Skin of body (tissue), 1 donor: ENCODE measurements at regions not wholly inside any gene's neighbourhood (a gene's known extent, or its start where the extent isn't known, plus 50 kb on each side); places are given as distances from the start of the nearest gene placed in this dataset.
A peak's percentile ranks its signal among the peaks of the same experiment; 100 is the strongest.
"Not testable (repeated sequence)": the region's sequence is repeated elsewhere in the genome, so short reads cannot be mapped to it uniquely, and the experiment has no call there.

Experiments used
- DNase-seq: peaks from one replicate; lab custom pipeline; 2025; lab: John Stamatoyannopoulos, UW

DNA sequence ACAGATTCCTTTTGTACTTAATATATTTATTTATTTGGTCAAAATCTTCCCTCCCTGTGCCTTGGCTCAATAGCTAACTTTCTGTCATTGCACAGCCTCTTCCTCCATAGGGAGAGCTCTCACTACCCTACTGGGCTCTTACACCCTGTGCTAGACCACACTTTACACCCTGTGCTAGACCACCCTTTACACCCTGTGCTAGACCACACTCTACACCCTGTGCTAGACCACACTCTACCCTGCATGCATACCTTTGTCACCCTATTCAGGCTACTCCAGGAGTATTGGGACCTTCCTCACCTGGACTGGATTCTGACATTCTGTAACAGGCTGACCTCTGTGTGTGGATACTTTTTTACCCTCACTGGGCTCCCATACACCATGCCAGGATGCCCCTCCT lies 298.5 kb upstream of the TPK1 start:
- DNase-seq = no peak

DNA sequence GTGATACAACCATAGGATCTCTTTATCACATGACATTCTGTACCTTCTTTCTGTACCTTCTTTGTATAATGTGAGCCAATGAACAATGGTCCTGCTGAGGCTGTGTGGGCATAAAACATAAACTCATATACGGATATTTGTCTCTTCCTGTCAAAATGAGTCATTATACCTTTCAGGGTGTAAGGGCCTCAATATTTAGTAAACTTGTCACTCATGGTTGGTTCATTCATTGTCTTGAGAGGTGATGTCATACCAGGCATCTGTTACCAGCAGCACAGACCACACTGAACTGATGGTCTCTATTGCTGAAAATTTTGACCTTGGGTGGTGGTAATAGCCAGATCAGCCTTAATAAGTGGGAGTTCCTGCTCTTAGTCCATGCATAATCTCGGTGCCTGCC lies 287.6 kb upstream of the TPK1 start:
- DNase-seq = no peak

DNA sequence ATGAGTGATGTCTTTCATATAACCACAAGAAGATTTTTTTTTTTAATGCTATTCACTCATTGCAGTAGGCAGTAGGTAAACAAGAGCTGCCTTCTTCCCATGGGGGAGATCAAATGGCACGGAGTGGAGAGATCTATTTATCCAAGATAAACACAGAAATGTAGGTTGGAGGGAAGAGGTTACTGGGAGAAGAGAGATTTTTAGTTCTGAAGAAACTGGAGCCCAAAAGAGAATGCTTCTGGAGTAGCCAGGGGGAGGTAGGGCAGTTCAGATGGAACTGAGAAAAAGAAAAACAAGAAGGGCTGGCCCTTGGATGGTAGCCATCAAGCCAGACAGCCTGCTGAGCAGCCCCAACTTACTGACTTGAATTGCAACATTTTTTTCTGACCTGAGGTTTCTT lies 270.1 kb upstream of the TPK1 start:
- no peak for DNase-seq

DNA sequence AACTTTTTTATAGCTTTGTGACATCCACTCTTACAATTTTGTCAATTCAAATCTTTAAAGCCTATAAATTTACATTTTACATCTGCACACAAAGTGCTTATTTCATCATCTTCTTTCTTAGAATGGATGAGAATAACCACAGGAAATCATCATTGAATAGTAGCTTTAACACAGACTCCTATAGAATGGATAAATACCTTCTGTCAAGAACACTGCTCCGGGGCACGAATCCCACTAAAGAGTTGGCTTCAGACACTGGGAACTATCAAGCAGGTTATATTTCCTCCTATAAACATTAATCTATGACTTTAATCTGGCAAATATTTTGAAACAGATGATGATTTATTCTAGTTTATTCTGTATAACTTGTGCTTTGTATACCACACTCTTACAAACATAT lies 269.7 kb upstream of the TPK1 start:
- no peak for DNase-seq

DNA sequence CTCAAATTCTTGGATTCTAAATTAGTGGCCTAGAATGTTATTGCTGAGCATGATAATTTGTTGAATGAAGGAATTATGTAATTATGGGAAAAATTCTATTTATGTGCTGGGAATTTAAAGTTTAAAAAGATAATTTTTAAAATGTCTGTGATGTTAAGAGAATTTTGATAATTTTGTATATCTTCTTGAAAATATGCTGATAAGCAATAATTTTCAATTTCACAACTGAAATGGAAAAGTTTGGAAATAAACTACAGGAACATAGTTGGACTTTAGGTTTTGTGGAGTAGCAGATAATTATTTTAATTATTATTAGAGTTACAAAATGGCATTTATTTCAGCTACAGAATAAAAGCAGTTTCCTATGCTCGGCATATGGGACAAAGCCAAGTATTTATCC lies 268.5 kb upstream of the TPK1 start:
- no peak for DNase-seq

DNA sequence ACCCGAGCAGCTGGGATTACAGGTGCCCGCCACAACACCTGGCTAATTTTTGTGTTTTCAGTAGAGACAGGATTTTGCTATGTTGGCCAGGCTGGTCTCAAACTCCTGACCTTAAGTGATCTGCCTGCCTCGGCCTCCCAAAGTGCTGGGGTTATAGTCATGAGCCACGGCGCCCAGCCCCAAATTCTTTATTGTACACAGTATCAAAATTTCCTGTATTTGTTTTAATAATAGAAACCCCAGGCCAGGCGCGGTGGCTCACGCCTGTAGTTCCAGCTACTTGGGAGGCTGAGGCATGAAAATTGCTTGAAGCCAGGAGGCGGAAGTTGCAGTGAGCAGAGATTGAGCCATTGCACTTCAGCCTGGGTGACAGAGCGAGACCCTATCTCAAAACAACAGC lies 266.3 kb upstream of the TPK1 start:
- not testable (repeated sequence) for DNase-seq

DNA sequence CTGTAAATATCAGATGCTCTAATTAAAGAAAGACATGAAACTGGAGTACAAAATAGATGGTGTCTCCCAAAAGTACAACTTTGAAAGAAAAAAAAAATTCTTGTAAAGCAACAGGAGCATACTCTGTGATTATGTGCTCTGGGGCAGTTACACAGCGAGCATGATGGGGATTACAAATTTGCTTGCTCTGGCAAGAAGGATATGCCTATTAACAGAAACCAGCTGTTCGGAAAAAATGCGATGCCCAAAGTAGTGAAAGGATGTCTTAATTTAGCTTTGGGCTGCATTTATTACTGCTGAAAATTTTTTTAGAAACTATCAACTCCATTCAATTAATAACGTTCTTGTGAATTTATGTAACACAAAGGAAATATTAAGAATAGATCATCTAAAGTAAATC lies 256.9 kb upstream of the TPK1 start:
- DNase-seq = no peak

DNA sequence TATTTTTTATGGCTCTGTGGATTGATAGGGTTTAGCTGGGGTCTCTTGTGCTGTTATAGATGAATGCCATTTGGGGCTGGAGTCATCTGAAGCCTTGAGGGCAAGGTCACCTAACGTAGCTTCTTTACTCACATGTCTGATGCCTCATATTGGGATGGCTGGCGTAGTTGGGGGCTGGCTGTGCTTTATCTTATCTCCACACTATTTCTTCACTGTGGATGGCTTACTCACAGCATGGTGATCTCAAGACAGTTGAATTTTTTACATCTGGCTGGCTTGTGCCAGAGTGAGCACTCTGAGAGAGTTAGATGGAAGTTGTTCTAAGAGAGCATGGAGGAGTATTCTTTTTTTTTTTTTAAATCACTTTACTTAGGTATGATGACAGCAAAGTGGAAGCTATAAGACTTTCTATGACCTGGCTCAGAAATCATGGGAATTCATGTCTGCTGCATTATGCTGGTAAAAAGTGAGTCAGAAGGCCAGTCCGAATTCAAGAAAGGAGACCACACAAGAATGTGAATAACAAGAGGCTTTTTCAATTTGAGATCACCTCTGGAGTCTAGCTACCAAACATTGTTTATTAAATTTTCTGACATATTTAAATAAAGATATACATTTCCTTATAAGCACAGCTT lies 252.4 kb upstream of the TPK1 start:
- no peak for DNase-seq

DNA sequence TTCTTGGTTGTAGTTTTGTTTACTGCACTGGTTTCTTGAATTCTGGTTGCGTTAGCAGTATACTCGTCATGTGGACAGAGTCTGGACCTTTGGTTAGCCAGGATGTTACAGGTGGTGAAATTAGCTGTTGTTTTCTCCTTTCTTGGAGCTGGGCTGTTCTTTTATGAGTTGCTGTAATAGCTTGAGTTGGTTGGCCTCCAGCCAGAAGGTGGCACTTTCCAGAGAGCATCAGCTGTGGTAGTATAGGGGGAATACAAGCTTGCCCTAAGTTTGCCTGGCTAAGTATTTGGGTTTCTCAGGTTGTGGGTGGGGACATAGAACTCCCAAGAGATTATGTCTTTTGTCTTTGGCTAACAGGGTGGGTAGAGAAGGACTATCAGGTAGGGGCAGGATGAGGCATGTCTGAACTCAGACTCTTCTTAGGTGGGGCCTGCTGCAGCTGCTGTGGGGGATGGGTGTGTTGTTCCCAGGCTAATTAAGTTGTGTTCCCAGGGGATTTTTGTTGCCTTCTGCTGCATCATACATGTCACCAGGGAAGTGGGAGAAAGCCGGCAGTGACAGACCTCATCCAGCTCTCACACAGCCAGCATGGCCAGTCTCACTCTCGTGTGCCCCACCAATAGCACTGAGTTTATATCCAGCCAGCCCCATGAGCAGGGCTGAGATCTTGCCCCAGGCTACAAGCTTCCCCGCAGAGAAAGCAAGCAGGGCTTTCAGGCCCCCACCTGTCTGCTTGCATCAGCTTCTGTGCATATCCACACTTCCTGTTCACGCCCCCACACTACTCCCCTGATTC lies 246.7 kb upstream of the TPK1 start:
- DNase-seq = no peak

DNA sequence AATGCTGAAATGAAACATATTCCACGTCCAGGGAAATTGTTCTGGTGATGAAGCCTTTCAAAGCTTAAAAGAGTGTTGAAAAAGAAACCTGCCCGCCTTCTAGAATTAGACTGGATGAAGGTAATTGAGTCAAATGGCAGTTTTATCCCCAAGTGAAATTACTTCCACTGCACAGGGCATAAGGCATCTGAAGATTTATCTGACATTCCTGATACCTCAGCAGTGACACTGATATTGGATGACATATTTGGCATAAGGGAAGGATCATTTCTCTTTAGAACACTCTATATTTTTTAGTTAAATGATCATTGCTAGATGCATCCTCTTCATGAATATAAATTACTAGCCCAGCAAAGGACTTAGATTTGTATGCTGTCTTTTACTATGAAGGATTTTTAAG lies 229.6 kb upstream of the TPK1 start:
- DNase-seq = no peak

DNA sequence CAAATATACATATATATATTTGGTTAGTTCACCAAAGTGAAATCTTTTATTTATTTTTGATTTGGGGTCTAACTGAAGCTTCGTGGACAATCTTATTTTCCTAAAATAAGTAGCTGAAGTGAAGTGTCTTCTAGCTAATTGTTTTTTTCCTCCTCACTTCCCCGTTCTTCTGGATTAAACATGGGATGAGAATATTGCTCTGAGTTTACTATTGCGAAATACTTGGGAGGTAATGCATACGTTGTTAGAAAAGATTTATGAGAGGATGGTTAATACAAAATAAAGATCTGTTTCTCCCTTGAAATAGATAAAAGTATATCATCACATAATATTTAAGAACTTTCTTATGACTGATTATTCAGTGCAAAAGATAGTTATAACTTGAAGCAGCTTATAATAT lies 228.3 kb upstream of the TPK1 start:
- DNase-seq = no peak

DNA sequence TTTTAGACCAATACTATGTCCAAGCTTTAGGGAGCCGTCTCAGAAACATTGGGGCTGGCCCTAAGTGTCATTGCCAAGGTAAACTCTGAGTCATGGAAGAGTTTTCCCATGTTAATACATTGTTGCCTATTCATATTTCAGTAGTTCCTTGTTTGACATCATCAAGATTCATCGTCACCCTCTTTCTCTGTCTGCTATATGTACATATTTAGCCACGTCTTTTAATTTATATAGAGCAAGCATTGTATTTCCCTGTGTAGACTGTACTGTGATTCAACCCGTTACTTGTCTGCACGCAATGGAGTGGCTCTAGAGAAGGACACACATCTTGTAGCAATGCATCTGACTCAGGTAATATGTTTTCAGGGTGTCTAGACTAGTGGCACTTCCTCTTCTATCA lies 217.9 kb upstream of the TPK1 start:
- DNase-seq = no peak

DNA sequence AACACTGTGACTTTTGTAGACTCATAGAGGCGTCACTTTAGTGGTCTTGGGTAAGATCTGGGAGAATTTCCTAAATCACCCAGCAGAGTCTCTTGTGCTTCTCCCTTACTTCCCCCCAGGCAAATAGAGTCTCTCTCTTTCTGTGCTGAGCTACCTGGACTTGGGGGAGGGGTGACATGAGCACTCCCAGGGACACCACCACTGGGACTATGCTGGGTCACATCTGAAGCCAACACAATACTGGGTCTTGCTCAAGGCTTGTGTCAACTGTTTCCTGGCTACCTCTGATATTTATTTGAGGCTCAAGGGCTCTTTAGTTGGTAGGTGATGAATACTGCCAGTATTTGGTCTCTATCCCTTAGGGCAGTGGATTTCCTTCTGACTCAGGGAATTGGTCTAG lies 214.6 kb upstream of the TPK1 start:
- DNase-seq = no peak

DNA sequence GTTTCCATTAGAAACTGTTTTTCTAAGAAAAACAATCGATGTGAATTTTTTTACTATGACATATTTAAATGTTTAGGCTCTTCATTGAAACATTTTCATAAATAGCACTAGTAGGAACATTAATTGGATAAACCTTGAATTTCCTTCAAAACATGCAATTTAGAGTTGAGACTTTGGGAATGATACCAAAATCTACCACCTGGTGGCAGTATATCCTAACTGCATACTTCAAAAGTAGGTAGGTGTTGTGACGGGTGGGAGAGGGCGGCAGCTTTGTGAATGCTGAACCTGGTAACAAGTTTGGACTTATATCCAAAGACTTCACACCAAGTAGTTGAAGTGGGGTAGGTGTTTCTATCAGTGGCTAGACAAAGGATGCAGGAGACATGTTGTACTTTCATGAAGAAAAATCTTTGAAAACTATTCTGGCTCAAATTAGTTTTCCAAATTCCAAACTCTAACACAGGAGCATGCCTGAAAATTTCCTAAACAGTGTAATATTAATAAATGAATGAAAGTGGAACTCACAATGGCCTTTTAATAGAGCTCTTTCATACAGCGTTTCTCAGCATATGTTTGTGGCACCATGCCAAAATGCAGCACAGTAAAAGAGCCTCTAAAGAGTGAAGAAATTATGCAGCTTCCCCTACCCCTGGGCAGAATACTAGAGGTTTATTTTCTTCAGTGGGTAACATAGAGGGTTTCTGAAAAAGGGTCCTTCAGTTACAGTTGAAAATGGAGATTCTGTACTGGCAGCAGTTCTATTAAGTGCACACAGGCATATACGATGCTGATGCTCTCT lies 201.0 kb upstream of the TPK1 start:
- peak; percentile 36 for DNase-seq

DNA sequence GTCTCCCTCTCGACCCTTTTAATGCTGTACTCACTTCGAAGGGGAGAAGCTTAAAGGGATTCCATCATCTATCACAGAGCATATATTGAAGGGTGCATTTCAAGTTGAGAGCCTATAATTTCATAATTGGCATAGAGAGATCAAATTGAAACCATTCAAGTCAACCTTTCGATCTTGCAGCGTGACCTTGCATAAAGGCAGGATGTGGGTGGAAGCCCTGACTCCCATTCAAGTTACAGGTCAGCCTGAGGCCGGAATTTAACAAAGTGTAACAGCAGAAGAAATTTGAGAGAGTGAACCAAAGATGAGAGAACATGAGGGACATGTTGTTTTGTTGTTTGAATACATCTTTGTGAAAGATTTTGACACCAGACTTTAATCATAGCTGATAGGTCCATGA lies 195.3 kb upstream of the TPK1 start:
- DNase-seq = no peak

DNA sequence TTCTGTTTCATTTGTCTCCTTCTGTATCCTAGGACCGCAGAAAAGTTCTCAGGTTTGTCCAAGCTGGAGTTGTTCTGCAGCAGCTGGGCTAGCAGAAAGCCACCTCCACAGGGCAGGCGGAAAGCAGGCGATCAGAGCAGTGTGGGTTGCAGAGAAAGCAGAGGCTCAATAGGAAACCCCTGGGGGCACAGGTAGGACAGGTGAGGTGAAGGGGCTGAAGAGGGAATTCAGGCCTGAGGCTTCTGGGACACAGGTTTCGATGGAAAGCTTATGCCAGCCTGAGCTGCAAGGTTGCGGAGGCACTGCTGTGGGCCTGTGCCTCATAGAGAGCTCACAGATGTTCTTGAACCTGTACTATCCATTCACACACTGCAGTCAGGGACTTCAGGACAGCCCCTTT lies 194.9 kb upstream of the TPK1 start:
- DNase-seq = no peak

DNA sequence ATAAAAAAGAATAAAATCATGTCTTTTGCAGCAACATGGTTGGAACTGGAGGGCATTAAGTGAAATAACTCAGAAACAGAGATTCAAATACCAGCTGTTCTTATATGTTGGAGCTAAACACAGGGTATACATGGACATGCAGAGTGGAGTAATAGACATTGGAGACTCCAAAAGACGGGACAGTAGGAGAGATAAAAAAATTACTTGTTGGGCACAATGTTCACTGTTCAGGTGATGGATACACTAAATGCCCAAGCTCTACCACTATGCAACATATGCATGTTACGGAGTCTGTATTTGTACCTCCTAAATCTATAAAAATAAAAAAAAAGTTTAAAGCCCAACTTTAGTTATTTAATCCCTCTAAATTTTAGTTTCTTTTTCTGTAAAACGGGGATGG lies 184.6 kb upstream of the TPK1 start:
- DNase-seq = no peak

DNA sequence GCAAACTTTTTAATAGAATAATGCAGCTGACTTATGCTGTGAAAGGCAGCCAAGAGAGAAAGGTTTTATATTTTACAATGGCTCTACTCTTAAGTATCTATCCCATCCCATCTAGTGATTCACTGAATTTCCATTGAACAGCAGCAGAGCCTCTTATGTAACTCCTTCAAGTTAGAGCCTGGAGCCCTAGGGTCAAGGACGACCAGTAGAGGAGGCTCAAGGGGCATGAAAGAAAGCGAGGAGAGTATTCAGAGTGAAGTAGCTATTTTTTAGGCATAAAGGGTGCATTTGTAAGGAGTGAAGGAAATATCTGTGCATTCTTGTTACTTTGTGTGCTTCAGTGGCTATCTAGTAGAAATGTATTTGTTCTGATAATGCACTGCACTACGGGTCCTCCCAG lies 180.2 kb upstream of the TPK1 start:
- no peak for DNase-seq

DNA sequence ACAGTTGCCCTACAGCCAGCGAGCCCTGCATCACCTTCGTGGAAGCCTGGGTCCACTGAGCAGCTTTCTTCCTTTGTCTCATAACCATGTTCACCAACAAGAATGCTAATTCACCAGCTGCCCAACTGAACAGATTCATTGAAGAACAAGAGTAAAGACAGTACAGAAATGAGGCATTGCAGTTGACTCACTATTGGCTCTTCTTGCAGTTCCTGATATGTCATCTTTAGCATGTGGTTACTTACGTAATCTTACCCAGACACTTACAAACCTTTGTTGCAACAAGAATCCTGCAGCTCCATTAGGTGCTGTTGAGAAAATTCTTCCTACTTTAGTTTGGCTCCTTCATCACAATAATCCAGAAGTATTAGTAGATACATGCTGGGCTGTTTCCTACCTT lies 174.0 kb upstream of the TPK1 start:
- DNase-seq = no peak

DNA sequence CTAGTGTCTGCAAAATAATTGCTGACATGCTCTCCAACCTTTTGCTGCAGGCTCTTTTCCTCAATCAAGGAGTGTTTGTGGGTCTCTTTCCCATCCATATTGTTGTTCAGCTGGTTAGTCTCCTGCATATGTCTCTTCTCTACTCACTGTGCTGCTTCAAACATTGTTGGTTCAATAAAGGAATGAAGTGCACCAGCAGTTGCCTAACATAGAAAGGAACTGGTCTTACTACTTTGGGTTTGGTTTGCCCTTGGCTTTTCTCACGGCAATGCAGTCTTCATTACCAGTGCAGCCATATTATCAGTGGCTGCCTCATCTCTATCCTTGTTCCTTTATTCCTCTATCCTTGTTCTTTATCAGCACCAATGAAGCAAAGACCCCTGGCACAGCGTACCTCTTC lies 169.7 kb upstream of the TPK1 start:
- DNase-seq = no peak

DNA sequence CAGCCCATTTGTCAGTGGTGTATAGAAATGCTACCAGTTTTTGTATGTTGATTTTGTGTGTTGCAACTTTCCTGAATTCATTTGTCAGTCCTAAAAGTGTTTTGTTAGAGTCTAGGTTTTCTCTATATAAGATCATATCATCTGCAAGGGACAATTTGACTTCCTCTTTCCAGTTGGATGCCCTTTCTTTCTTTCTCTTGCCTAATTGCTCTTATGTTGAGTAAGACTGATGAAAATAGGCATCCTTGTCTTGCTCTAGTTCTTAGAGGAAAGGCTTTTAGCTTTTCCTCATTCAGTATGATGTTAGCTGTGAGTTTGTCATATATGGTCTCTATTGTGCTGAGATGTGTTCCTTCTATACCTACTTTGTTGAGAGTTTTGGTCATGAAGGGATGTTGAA lies 161.7 kb upstream of the TPK1 start:
- no peak for DNase-seq

DNA sequence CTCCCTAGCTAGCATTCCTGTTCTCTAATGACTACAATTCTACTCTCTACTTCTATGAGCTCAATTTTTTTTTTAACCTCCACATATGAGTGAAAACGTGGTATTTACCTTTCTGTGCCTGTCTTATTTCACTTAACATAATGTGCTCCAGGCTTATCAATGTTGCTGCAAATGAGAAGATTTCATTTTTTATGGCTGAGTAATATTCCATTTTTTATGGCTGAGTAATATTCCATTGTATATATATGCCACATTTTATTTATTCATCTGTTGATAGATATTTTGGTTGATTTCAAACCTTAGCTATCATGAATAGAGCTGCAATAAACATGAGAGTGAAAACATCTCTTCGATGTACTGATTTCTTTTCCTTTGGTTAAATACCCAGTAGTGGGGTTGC lies 159.6 kb upstream of the TPK1 start:
- no peak for DNase-seq

DNA sequence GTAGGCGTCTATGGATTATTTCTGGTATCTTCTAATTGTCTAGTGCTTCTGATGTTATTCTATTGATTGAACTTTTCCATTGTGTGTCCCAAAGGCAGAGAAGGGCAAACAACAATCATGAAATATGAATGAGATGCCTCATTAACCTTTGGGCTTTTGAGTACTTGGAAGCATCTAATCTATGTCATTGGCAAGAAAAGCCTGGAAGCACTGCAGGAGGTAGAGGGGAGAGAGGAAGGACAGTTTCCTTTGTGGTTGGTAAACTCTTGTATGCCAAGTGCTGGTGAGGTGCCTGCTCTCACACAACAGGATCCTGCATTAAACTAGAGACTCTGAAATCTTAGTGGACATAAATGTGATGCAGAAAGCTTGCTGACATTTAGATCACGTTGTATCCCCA lies 155.2 kb upstream of the TPK1 start:
- no peak for DNase-seq
